Kidney capillary endothelial cell (primary cell): ENCODE measurements at regions not wholly inside any gene's neighbourhood (a gene's known extent, or its start where the extent isn't known, plus 50 kb on each side); places are given as distances from the start of the nearest gene placed in this dataset.
"Not testable (repeated sequence)": the region's sequence is repeated elsewhere in the genome, so short reads cannot be mapped to it uniquely, and the experiment has no call there.

Experiments used
- DNase-seq: peaks from one replicate; pipeline ENCODE4 v3.0.0-alpha.2; 2018; ENCODE audit warnings: low spot score

DNA sequence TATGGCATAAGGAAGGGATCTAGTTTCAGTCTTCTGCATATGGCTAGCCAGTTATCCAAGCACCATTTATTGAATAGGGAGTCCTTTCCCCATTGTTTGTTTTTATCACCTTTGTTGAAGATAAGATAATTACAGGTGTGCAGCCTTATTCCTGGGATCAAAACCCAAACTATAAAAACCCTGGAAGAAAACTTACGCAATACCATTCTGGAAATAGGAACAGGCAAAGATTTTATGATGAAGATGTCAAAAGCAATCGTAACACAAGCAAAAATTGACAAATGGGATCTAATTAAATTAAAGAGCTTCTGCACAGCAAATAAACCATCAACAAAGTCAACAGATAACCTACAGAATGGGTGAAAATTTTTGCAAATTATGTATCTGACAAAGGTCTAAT is 128.5 kb upstream of the DCN start:
- no peak for DNase-seq

DNA sequence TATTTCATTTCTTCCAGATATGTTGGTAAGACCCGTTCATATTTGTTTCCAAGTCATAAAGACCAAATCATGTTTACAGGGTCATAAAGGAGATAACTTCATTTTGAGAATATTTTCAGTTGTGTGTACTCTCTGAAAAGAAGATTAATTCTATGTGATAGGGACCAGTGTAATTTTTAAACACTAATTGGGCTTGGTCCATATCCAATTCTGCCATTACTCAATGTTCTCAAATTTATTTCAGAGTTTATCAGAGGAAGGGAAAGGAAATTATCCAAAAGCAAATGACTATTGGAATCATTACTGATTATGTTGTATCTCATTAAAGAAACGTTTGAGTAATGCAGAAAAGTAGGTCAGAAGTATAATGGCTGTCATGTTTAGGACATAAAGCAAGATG is 126.8 kb upstream of the DCN start:
- DNase-seq: no peak

DNA sequence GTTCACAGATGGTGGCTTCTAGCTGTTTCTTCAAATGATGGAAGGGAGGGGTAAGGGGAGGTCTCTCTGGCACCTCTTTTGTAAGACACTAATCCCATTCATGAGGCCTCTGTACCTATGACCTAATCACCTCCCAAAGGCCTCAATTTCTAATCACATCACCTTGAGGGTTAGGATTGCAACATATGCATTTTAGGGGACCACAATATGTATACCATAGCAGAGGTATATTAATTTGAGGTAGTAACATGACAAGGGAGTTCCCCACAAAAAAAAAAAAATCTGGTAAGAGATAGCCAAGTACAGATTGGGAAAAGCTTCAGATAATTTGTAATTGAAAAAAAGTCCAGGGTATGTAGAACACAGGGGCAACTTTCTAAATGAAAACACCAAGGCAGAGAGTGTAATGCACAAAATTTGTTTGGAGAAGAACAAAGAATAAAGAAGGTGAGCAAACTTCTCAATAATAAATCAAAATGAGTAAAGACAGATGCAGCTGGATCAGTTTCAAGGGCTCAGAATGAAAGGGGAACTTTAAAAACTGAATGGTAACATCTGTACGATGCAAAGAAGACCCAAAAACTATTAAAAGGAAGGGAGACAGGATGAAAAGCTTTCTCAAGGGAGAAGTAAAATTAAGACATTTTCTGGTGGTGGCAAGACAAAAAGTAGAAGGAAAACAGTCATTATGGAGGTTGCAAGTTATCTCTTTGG is 125.5 kb upstream of the DCN start:
- no peak for DNase-seq

DNA sequence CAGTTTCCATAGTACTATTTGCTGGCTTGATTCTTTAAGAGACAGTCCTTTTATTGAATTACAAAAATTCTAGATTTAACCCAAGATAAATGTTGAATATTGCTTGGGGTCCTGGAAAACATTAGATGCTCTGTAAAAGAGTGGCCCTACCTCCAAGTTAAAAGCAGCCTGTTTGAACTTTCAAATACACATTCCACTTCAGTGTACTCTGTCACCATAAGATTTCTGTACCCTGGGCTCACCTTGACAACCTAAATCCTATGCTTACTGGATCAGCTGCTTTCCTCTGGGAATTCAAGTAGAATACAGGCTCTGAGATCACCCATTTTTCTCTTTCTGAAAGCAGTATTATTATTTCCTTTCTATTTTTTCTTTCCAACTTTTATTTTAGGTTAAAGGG is 107.7 kb upstream of the DCN start:
- DNase-seq: no peak

DNA sequence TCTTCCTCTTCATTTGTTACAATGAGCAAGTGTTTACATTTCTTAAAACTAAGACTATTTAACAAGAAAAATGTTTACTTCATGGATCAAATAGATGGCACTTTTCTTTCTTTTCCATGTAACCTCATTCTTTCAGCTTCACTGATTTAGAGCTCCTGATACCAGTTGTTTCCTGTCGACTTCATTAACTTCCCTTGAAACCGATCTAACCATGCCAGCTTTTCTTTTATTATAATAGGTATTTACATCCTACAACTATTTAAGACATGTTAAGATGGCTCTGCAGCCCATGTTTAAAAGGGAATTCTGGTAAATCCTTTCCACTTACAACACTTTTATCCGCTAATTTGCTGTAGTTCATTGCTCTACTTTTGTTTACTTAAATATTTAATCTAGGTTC is 107.3 kb upstream of the DCN start:
- DNase-seq: no peak

DNA sequence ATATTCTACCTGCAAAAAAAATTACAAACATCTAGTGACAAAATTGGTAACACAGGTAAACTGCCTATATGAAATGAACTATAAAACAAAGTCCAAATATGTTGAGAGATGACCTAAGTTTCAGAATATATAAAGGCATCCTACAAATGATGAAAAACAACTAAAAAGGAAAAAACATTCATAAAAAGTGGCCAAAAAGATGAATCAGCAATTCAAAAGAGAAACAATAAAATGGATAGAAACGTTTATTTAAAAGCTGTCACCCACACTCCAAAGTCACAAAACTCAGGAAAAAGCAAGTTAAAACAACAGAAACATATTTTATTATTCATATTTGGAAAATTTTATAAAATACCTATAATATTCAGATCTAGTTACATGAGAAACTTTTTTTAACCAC is 106.5 kb upstream of the DCN start:
- no peak for DNase-seq

DNA sequence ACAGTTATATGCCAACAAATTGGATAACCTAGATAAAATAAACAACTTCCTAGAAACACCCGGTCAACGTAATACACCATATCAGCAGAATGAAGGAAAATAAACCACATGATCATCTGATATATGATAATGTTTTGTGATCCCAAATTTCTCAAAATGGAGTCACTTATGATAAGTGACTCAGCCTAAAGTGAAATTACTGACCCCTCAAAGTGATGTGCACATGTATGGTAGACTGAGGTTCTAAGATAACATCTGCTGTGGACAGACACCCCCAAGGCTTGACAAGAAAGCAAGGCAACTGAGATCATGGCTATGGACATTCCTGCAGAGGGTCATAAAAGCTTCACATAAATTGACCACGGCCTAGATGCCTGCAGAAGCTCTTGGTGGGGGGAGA is 105.1 kb upstream of the DCN start:
- no peak for DNase-seq

DNA sequence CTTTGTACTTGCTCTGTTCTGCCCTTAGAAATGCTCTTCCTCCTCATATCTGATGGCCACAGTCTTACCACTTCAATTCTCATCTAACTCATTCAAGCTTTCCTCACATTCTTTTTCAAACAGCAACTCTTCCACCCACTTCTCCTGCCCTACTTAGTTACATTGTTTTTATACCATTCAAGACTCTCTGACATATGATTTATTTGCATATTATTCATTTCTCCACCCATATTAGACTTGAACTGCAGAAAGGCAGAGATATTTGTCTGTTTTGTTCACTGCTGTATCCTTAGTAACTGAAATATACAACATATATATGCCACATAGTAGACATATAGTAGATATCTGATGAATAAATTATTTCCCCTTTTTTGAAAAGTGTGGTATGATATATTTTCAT is 95.5 kb upstream of the DCN start:
- no peak for DNase-seq

DNA sequence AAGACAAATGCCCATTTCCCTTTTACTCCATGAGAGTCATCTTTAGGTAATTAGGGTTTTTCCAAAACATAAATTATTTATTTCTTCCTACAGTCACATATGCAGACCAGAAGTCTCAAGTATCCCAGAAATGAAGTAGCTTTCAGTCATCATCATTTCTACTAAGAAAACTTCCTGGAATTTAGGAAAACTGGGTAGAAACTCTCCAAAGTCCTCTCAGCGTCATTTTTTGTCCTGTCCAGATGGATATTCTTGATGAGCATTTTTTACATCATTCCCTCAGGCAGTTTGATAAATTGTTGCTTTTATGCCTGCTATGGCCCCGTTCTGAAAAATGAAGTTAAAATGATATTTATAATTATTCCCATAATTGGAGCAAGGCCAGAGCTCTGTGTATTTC is 93.9 kb upstream of the DCN start:
- DNase-seq: no peak

DNA sequence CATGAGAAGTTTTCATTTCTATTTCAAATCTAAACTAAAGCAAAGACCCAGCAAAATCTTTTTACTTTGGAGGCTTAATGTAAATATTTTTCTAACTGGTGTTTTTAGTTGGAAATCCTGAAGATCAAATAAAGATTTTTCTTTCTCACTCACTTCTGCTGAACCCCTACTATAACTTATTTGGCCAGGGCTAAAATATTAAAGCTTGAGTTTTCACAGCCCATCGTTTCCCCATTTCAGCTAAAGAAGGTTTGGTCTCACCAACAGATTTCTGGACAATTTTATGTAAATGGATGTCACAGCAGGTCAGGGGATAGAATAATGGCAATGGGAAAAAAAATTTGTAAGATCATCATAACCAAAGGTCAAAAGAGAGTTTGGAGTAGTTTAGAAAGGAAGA is 92.7 kb upstream of the DCN start:
- no peak for DNase-seq

DNA sequence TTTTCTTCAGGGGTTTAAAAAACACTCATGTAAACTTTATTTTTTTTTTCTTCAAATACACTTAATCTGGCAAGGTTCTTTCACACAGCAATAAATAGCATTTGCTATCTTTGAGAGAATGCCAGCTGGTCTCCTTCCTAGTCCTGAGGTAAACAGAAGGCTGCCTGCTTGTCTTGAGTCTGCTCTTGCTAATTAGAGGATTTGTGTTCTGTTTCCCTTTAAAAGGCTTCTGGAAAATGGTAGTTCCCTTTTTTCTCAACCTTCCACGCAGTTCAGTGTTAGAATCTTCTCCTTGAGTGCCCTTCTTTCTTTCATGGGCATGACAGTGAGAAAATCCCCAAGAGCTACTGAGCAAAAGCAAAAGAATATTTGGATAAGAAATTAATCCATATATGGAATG is 92.3 kb upstream of the DCN start:
- no peak for DNase-seq

DNA sequence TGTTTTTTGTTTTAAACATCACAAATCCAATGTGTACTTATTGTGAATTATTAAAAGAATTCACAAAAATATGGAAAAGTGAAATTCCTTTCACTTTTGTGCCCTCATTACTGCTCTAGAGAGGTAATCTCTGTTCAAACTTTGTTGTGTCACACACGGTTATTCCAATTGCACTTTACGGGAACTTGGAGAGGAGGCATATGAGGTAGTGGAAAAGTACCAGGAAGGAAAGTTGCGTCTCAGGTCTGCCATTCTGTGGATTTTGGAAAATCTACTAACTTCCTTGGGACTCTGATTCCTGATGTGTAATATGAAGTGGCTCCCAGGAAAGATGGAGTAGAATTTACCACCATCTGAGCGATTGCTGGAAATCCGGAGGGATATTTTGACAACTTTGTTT is 90.9 kb upstream of the DCN start:
- DNase-seq: no peak

DNA sequence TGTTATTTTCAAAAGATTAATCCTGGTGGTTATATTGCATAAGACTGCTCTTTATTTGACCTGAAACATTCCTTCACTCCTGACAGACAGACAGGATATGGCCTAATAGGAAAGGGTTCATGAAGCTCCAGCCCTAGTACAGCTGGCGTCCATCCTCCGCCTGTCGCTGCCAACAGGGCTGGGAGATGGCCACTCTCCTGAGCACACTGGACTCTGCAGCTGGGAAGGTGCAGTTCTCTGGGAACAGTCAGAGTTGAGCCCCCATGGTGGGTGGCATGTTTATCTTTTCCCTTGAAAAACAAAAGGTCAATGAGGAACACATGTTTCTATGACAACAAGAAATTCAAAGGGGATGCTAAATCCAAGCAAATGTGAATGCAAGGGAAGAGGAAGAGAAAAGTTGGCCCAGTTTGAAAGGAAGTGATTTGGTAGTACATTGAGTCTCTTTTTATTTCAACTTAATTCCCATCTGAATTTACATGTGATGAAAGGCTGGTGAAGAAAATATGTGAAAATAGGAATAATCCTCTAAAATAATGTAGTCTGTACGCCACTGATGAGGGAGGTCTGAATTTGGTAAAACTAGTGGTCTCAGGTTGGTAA is 89.9 kb upstream of the DCN start:
- DNase-seq: no peak

DNA sequence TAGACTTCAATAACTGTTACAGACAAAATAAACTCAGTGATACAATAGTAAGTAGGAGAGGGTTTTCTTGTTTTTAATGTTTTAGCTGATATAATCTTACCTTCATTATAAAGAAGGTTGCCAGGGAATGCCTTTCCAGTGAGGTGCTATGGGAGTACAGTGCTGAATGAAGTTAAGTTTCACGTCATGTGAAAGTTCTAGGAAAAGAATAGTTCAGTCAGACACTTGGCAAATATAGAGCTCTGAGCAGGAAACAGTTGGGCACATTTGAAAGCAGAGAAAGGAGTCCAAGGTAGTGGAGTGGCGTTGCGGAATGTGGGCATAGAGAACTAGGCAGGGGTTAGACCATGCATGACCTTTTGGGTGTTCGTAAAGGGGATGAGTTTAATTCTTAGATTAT is 88.6 kb upstream of the DCN start:
- no peak for DNase-seq

DNA sequence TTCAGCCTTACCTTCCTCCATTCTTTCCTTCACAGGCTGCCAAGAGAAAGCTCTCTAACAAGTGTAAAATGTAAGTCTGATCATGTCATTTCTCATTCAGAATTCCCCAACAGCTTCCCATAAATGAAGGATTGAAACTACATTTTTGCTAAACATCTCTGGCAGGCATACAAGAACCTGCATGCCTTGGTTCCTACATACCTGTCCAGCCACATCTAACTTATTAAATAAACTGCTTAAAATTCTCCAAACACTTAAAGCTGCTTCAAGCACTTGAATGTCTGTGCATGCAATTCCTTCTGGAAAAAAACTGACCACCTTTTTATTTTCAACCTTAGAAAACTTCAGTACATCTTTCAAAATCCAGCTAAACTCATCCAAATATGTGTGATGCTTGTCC is 84.4 kb upstream of the DCN start:
- DNase-seq: no peak

DNA sequence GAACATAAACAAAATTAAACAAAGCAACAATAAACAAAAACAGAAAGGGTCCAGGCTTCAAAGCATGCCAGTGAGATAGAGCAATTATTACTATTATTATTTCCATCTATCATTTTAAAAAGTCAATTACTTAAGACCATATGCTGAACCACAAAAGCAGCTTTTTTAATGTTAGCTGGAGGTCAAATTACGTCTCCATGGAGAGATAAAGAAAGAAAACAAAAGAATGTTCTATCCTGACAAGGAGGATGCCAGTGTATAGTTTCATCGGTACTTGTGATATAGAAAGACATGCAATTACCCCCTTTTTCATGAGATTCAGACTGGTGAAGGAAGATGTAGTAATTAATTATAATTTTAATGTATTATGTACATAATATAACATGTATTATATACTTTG is 81.6 kb upstream of the DCN start:
- no peak for DNase-seq

DNA sequence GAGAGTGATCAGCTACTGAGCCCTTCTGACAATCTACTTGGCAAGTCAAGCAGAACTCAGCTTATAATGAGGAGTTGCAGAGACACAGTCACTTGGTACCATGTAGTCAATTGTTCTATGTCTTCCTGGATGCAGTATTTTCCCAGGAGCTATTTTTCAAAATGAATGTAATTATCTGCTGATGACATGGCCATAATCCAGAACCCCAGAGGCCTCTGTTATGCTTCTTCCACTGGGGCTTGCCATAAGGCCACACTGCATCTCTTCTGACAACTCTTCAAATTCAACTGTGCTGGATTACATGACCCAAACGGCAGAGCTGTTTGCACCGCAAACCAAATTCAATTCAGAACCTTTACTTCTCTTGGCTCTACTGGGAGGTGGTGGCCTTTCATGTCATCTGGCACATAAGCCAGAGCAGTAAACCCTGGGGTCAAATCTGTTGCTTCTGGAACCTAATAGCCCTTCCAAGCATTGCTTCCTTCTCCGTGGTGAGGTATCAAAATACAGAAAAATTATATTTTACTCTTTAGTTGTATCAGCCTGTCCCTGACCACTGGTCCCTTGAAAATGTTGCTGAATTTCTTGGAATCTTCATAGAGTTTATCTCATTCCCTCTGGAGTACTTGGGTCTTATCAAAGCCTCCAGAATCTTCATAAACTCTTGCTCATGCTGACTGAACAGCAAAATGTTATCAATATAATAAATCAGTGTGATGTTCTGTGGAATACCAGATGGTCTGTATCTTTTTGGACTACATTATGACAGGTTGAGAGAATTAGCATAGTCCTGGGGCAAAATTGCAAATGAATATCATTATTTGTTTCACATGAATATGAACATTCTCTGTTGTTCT is 79.4 kb upstream of the DCN start:
- no peak for DNase-seq

DNA sequence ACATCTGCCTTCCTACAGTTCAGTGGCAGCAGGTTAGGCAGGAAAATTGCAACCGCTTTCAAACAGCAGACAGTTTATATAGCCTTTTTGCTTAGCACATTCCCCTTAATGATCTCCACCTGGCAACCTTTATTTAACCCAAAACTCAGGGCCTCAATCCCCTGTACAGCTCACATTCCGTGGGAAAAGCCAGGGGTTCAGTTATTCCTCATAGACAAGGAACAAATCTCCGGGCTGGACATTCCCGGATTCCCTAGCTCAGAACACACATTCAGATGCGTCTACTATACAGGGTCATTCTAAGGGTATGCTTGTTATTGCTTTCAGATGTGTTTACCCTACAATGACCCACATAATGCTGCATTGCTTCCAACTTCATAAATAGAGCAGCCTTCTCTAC is 73.8 kb upstream of the DCN start:
- no peak for DNase-seq

DNA sequence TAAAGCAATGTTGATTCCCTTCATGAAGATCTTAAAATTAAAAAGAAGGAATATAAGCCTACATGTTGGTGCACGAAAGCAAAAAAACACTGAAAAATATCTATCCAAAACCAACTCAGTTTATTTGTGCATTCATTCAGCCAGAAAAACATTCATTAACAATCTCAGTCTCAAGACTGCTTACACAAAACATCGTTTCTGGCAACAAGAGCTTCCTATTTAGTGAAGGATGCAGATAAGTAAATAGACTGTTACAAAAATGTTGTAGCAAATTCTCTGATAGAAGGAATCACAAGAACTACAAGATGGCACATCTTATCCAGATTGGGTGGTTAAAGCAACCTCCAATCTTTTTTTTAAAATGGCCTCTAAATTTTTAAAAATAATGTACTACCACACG is 69.7 kb upstream of the DCN start:
- DNase-seq: no peak

DNA sequence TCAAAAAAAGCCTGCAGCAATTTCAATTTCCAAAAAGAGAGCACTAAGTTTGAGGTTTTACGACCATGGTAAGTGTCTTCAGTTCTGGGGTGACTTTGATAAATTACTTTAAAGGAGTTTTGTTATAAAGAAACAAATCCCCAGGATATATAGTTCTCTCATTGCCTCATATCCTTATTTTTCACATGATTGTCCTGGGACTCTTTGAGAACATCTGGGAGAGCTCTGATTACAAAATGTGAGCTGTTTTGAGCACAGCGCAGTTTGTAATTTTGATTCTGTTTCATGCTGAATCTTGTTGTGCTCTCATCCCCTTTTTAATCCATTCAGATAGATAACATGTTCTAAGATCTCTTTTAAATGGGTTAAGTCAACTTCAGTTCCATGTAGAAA is 67.7 kb upstream of the DCN start:
- DNase-seq: no peak

DNA sequence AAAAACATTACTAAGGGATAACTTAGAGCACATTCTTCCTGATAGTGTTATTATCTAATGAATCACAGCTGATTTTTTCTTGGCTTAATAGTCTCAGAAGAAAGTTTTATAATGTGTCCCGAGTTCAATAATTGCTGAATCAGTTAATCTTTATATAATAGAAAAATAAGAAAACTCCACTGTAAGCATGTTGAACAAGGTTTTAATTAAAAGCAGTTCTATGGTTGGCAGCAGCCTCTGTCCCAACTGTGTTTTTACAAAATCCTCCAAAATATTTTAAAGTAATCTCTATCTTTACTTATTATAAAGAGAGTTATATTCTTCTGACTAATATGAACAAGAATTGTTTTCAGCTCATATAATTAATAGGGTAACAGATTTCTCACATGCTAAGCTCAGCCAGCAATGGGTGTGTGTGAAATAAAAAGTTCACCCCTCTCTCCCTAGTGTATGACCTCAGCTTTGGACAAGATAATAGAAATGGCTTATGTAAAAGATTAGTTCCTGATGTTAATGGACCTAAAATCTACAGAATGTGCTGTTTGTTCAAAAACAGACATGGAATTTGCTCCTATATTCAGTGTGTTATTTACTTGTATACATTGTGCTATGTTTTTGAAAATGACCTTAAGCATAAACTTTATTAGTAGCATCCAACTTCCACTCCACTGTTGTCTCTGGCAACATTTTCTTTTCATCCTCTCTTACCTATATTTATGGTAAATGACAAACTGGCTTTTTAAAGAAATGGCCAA is 67.1 kb upstream of the DCN start:
- DNase-seq: no peak

DNA sequence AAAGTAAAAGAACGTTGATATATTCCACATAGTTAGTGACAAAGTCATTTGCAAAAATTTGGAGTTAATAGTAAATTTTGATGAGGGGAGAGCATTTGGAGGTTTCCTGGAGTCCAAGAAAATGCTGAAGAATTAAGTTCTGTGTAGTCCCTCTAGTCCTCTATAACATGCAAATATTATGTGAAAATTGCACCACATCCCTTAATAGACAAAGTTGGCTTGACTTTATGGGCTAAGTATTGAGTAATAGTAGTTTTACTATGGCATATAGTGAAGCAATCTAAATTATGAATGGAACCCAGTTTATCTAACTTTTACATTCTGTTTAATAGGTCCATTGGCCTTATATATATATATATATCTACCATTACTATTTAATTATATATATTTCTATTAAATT is 66.4 kb upstream of the DCN start:
- DNase-seq: no peak

DNA sequence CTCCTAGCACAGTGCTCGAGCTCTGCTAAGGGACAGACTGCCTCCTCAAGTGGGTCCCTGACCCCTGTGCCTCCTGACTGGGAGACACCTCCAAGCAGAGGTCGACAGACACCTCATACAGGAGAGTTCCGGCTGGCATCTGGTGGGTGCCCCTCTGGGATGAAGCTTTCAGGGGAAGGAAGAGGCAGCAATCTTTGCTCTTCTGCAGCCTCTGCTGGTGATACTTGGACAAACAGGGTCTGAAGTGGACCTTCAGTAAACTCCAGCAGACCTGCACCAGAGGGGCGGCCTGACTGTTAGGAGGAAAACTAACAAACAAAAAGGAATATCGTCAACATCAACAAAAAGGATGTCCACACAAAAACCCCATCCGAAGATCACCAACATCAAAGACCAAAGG is 60.6 kb upstream of the DCN start:
- not testable (repeated sequence) for DNase-seq
